Inferior parietal cortex (tissue), 1 donor: ENCODE measurements at regions not wholly inside any gene's neighbourhood (a gene's known extent, or its start where the extent isn't known, plus 50 kb on each side); places are given as distances from the start of the nearest gene placed in this dataset.
"Not testable (repeated sequence)": the region's sequence is repeated elsewhere in the genome, so short reads cannot be mapped to it uniquely, and the experiment has no call there.

Experiments
- DNase-seq: peaks from one replicate; pipeline ENCODE4 v3.0.0-alpha.2; 2016; ENCODE audit errors: extremely low spot score

GRCh38 chr13:38002606-38003005 lies 133.0 kb upstream of the TRPC4 start:
- DNase-seq = no peak

GRCh38 chr13:37997641-37998040 lies 128.1 kb upstream of the TRPC4 start:
- DNase-seq = no peak

GRCh38 chr13:37995092-37995491 lies 125.5 kb upstream of the TRPC4 start:
- DNase-seq = no peak

GRCh38 chr13:37986811-37987210 lies 117.2 kb upstream of the TRPC4 start:
- DNase-seq = no peak

- DNase-seq = no peak
These were observed 115.7 kb upstream of the TRPC4 start for GRCh38 chr13:37985281-37985680.

- no peak for DNase-seq
These were observed 114.8 kb upstream of the TRPC4 start for GRCh38 chr13:37984357-37984756.

- no peak for DNase-seq
These were observed 112.4 kb upstream of the TRPC4 start for GRCh38 chr13:37981932-37982331.

- DNase-seq = no peak
These were observed 109.1 kb upstream of the TRPC4 start for GRCh38 chr13:37978680-37979079.

GRCh38 chr13:37968555-37968954 lies 99.0 kb upstream of the TRPC4 start:
- DNase-seq = no peak

- DNase-seq = no peak
These were observed 96.7 kb upstream of the TRPC4 start for GRCh38 chr13:37966266-37966665.

- no peak for DNase-seq
These were observed 90.9 kb upstream of the TRPC4 start for GRCh38 chr13:37960427-37960826.

GRCh38 chr13:37959284-37959683 lies 89.7 kb upstream of the TRPC4 start:
- peak; percentile 20 for DNase-seq

- no peak for DNase-seq
These were observed 87.0 kb upstream of the TRPC4 start for GRCh38 chr13:37956536-37956935.

- not testable (repeated sequence) for DNase-seq
These were observed 85.0 kb upstream of the TRPC4 start for GRCh38 chr13:37954597-37954996.

- DNase-seq = no peak
These were observed 84.6 kb upstream of the TRPC4 start for GRCh38 chr13:37954191-37954590.

- DNase-seq = no peak
These were observed 84.1 kb upstream of the TRPC4 start for GRCh38 chr13:37953696-37954095.

GRCh38 chr13:37950016-37950415 lies 80.4 kb upstream of the TRPC4 start:
- no peak for DNase-seq

GRCh38 chr13:37947419-37948140 lies 78.0 kb upstream of the TRPC4 start:
- DNase-seq = no peak

- no peak for DNase-seq
These were observed 76.3 kb upstream of the TRPC4 start for GRCh38 chr13:37945651-37946575.

GRCh38 chr13:37944869-37945442 lies 75.4 kb upstream of the TRPC4 start:
- DNase-seq = no peak

- DNase-seq = no peak
These were observed 74.7 kb upstream of the TRPC4 start for GRCh38 chr13:37944081-37944868.

- no peak for DNase-seq
These were observed 73.4 kb upstream of the TRPC4 start for GRCh38 chr13:37942929-37943328.
